ENCODE measurements at regions not wholly inside any gene's neighbourhood (a gene's known extent, or its start where the extent isn't known, plus 50 kb on each side); places are given as distances from the start of the nearest gene placed in this dataset.

GRCh38 chr7:106372595-106373318 lies 88.0 kb upstream of the NAMPT start:
- Histone ChIP-seq H3K4me1 (ENCODE audit: control insufficient read depth in 2 of 3, insufficient read depth in 2 of 3, low read depth in 1 of 3, low read length in 3 of 3) (no peaks in the 10 kb centered on the region), H3K4me3 (ENCODE audit: low read length in 3 of 3) (no peak overlapping the region), H3K36me3 (ENCODE audit: control insufficient read depth in 2 of 3, insufficient read depth in 3 of 3, low read length in 3 of 3) (no peaks in the 10 kb centered on the region), H3K27me3 (ENCODE audit: control insufficient read depth, insufficient read depth, low read length) (no peaks in the 10 kb centered on the region), H3K9me3 (ENCODE audit: control insufficient read depth in 2 of 3, insufficient read depth in 1 of 3, low read length in 3 of 3) (no peaks in the 10 kb centered on the region), H3K27ac (ENCODE audit: low read depth in 2 of 2, low read length in 2 of 2) (no peak overlapping the region), H3K9ac (ENCODE audit: low read length in 3 of 3) (no peak overlapping the region)
- DNase-seq (no peak), FAIRE-seq (no peak)
- TF ChIP-seq CTCF (IDR thresholded peaks at IDR 0.05; ENCODE audit: borderline replicate concordance, extremely low read depth, insufficient read depth), result no peak
- intact Hi-C loops (cut with DNase I), result no loop called here

GRCh38 chr7:106372126-106372525 lies 87.3 kb upstream of the NAMPT start:
- no peak for TF ChIP-seq CTCF (IDR thresholded peaks at IDR 0.05; ENCODE audit: borderline replicate concordance, extremely low read depth, insufficient read depth)
- intact Hi-C loops (cut with DNase I), result no loop called here
- FAIRE-seq (no peak), DNase-seq (no peak)
- Histone ChIP-seq H3K36me3 (ENCODE audit: control insufficient read depth in 2 of 3, insufficient read depth in 3 of 3, low read length in 3 of 3) (no peaks in the 10 kb centered on the region), H3K27ac (ENCODE audit: low read depth in 2 of 2, low read length in 2 of 2) (no peak overlapping the region), H3K9me3 (ENCODE audit: control insufficient read depth in 2 of 3, insufficient read depth in 1 of 3, low read length in 3 of 3) (no peaks in the 10 kb centered on the region), H3K9ac (ENCODE audit: low read length in 3 of 3) (no peak overlapping the region), H3K27me3 (ENCODE audit: control insufficient read depth, insufficient read depth, low read length) (no peaks in the 10 kb centered on the region), H3K4me1 (ENCODE audit: control insufficient read depth in 2 of 3, insufficient read depth in 2 of 3, low read depth in 1 of 3, low read length in 3 of 3) (no peaks in the 10 kb centered on the region), H3K4me3 (ENCODE audit: low read length in 3 of 3) (no peak overlapping the region)

- no peaks in the 10 kb centered on the region for H3K9me3 ChIP-seq (ENCODE audit: control insufficient read depth in 2 of 3, insufficient read depth in 1 of 3, low read length in 3 of 3)
- FAIRE-seq, result no peak
- DNase-seq, result no peak
- H3K4me3 ChIP-seq (ENCODE audit: low read length in 3 of 3), result no peak overlapping the region
- intact Hi-C loops (cut with DNase I), result no loop called here
- no peaks in the 10 kb centered on the region for H3K36me3 ChIP-seq (ENCODE audit: control insufficient read depth in 2 of 3, insufficient read depth in 3 of 3, low read length in 3 of 3)
- H3K4me1 ChIP-seq (ENCODE audit: control insufficient read depth in 2 of 3, insufficient read depth in 2 of 3, low read depth in 1 of 3, low read length in 3 of 3), result no peaks in the 10 kb centered on the region
- no peaks in the 10 kb centered on the region for H3K27me3 ChIP-seq (ENCODE audit: control insufficient read depth, insufficient read depth, low read length)
- H3K9ac ChIP-seq (ENCODE audit: low read length in 3 of 3), result no peak overlapping the region
- TF ChIP-seq CTCF (IDR thresholded peaks at IDR 0.05; ENCODE audit: borderline replicate concordance, extremely low read depth, insufficient read depth), result no peak
- H3K27ac ChIP-seq (ENCODE audit: low read depth in 2 of 2, low read length in 2 of 2), result no peak overlapping the region
These were observed 86.8 kb upstream of the NAMPT start for GRCh38 chr7:106371629-106372028.

GRCh38 chr7:106370542-106370941 lies 85.8 kb upstream of the NAMPT start:
- TF ChIP-seq CTCF (IDR thresholded peaks at IDR 0.05; ENCODE audit: borderline replicate concordance, extremely low read depth, insufficient read depth), result no peak
- FAIRE-seq (no peak), DNase-seq (no peak)
- Histone ChIP-seq H3K27ac (ENCODE audit: low read depth in 2 of 2, low read length in 2 of 2) (no peak overlapping the region), H3K9me3 (ENCODE audit: control insufficient read depth in 2 of 3, insufficient read depth in 1 of 3, low read length in 3 of 3) (no peaks in the 10 kb centered on the region), H3K9ac (ENCODE audit: low read length in 3 of 3) (no peak overlapping the region), H3K4me3 (ENCODE audit: low read length in 3 of 3) (no peak overlapping the region), H3K4me1 (ENCODE audit: control insufficient read depth in 2 of 3, insufficient read depth in 2 of 3, low read depth in 1 of 3, low read length in 3 of 3) (no peaks in the 10 kb centered on the region), H3K27me3 (ENCODE audit: control insufficient read depth, insufficient read depth, low read length) (no peaks in the 10 kb centered on the region), H3K36me3 (ENCODE audit: control insufficient read depth in 2 of 3, insufficient read depth in 3 of 3, low read length in 3 of 3) (no peaks in the 10 kb centered on the region)
- intact Hi-C loops (cut with DNase I), result no loop called here
